NT2/D1 (cell line): ENCODE measurements at regions not wholly inside any gene's neighbourhood (a gene's known extent, or its start where the extent isn't known, plus 50 kb on each side); places are given as distances from the start of the nearest gene placed in this dataset.

Experiments used
- SUZ12 ChIP-seq: IDR thresholded peaks from 2 replicates; pipeline ENCODE4 v1.6.1; 2011; ENCODE audit not compliant: insufficient read length, insufficient read depth; ENCODE audit errors: extremely low read depth
- YY1 ChIP-seq: IDR thresholded peaks from 2 replicates; pipeline ENCODE4 v1.6.1; 2011; ENCODE audit not compliant: insufficient read length, insufficient read depth

GRCh38 chr10:42955493-42955889, 121.4 kb upstream of the RET start:
- TF ChIP-seq SUZ12 (no peak), YY1 (no peak)
